Astrocyte (in vitro differentiated cells and primary cell): ENCODE measurements at regions not wholly inside any gene's neighbourhood (a gene's known extent, or its start where the extent isn't known, plus 50 kb on each side); places are given as distances from the start of the nearest gene placed in this dataset.
"Not testable (repeated sequence)": the region's sequence is repeated elsewhere in the genome, so short reads cannot be mapped to it uniquely, and the experiment has no call there.

Source experiments
- CTCF ChIP-seq: IDR thresholded peaks from 2 replicates; pipeline ENCODE4 v1.5.1; 2011; ENCODE audit warnings: low read depth, mild to moderate bottlenecking, inconsistent platforms, low read length, moderate library complexity; ENCODE audit not compliant: insufficient read depth
- EZH2 ChIP-seq: IDR thresholded peaks from 2 replicates; pipeline ENCODE4 v1.6.1; 2012; ENCODE audit warnings: mild to moderate bottlenecking, low read length, inconsistent platforms; ENCODE audit not compliant: insufficient read depth

GRCh38 chr5:142519913-142520312 lies 166.0 kb downstream of the FGF1 start:
- not testable (repeated sequence) for TF ChIP-seq CTCF, EZH2
